ENCODE measurements at regions not wholly inside any gene's neighbourhood (a gene's known extent, or its start where the extent isn't known, plus 50 kb on each side); places are given as distances from the start of the nearest gene placed in this dataset.

DNA sequence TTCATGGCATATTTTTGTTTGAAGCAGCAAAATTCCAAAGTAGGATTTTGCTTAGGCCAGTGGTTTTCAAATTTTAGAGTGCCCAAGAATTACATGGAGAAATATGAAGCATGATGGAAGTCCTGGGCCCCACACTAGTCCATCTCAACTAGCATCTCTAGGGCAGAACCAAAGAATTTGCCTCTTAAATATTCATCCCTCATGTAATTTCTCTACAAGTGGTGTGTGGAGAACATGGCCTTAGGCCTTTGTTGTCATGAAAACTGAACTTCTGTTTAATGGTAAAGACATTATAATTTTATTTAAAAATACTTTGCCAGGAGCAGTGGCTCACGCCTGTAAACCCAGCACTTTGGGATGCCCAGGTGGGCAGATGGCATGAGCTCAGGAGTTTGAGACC, 75.9 kb upstream of the CCNG1 start:
- TF ChIP-seq, protein P1, sequence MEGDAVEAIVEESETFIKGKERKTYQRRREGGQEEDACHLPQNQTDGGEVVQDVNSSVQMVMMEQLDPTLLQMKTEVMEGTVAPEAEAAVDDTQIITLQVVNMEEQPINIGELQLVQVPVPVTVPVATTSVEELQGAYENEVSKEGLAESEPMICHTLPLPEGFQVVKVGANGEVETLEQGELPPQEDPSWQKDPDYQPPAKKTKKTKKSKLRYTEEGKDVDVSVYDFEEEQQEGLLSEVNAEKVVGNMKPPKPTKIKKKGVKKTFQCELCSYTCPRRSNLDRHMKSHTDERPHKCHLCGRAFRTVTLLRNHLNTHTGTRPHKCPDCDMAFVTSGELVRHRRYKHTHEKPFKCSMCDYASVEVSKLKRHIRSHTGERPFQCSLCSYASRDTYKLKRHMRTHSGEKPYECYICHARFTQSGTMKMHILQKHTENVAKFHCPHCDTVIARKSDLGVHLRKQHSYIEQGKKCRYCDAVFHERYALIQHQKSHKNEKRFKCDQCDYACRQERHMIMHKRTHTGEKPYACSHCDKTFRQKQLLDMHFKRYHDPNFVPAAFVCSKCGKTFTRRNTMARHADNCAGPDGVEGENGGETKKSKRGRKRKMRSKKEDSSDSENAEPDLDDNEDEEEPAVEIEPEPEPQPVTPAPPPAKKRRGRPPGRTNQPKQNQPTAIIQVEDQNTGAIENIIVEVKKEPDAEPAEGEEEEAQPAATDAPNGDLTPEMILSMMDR (IDR thresholded peaks at IDR 0.05; ENCODE audit: low read depth, low read length, missing control alignments) = no peak
- no peak for DNase-seq (ENCODE audit: low read depth)
- H3K4me3 ChIP-seq (ENCODE audit: low read depth, low read length) = no peak overlapping the region
- in situ Hi-C loops (cut with HindIII; ENCODE audit: low sequenced_read_pairs) = no loop called here

DNA sequence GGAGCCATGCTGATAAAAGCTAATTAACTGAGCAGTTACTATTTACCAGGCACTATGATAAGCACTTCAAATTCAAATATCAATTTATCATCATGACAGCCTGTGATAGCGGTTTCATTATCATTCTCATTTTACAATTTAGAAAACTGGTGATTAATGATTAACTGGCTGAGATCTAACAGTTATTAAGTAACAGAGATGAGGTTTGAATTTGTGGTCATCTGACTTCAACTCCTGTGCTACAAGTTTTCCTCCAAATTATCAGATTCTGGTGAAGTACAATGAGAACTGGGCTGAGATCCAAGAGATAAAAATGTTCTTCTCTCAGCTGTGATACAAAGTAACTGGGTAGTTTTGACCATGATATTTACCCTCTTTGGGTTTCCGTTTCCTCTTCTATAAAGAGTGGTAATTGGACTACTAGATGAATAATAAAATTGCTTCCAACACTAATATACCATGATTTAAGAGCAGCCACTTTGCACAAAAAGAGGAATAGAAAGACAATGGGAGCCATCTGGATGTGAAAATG, 74.5 kb upstream of the CCNG1 start:
- no peak overlapping the region for H3K4me3 ChIP-seq (ENCODE audit: low read depth, low read length)
- DNase-seq (ENCODE audit: low read depth) = no peak
- in situ Hi-C loops (cut with HindIII; ENCODE audit: low sequenced_read_pairs) = no loop called here
- TF ChIP-seq, protein P1 (IDR thresholded peaks at IDR 0.05; ENCODE audit: low read depth, low read length, missing control alignments) = no peak

- in situ Hi-C loops (cut with HindIII; ENCODE audit: low sequenced_read_pairs) = no loop called here
- TF ChIP-seq, protein P1 (IDR thresholded peaks at IDR 0.05; ENCODE audit: low read depth, low read length, missing control alignments) = no peak
- DNase-seq (ENCODE audit: low read depth) = no peak
These were observed 74.0 kb upstream of the CCNG1 start for GRCh38 chr5:163363389-163363788.

DNA sequence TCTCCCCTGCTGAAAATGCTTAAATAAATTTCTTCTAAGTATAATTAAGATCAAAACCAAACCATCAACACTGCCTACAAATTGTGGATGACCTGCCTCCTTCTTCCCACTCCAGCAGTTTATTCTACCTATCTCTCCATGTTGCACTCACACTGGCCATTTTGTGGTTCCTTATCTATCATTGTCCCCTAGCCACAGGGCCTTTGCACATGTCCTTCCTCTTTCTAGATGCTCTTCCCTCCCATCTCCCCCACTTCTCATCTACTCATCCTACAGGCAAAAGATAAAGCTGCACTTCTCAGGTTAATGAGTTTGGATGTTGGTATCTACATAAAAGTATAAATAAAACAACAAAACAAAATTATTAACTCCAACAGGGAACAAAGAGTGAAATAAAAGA, 70.6 kb upstream of the CCNG1 start:
- in situ Hi-C loops (cut with HindIII; ENCODE audit: low sequenced_read_pairs) = no loop called here
- no peak for DNase-seq (ENCODE audit: low read depth)
- no peak overlapping the region for H3K4me3 ChIP-seq (ENCODE audit: low read depth, low read length)
- TF ChIP-seq, protein P1 (IDR thresholded peaks at IDR 0.05; ENCODE audit: low read depth, low read length, missing control alignments) = no peak

More at GRCh38 chr5:163363389-163363788, 74.0 kb upstream of the CCNG1 start:
- H3K4me3 ChIP-seq (ENCODE audit: low read depth, low read length) = no peak overlapping the region

- TF ChIP-seq, protein P1 (IDR thresholded peaks at IDR 0.05; ENCODE audit: low read depth, low read length, missing control alignments) = no peak
- no peak for DNase-seq (ENCODE audit: low read depth)
- in situ Hi-C loops (cut with HindIII; ENCODE audit: low sequenced_read_pairs) = no loop called here
These were observed 67.5 kb upstream of the CCNG1 start for GRCh38 chr5:163369776-163370385.

GRCh38 chr5:163373436-163374084, 63.8 kb upstream of the CCNG1 start:
- in situ Hi-C loops (cut with HindIII; ENCODE audit: low sequenced_read_pairs) = no loop called here

More at GRCh38 chr5:163369776-163370385, 67.5 kb upstream of the CCNG1 start:
- no peak overlapping the region for H3K4me3 ChIP-seq (ENCODE audit: low read depth, low read length)

More at GRCh38 chr5:163373436-163374084, 63.8 kb upstream of the CCNG1 start:
- TF ChIP-seq, protein P1 (IDR thresholded peaks at IDR 0.05; ENCODE audit: low read depth, low read length, missing control alignments) = no peak
- DNase-seq (ENCODE audit: low read depth) = no peak
- no peak overlapping the region for H3K4me3 ChIP-seq (ENCODE audit: low read depth, low read length)
